Left lung (tissue), 4 donors: ENCODE measurements at regions not wholly inside any gene's neighbourhood (a gene's known extent, or its start where the extent isn't known, plus 50 kb on each side); places are given as distances from the start of the nearest gene placed in this dataset.

Experiments
- ATAC-seq: fragments of 200-7000 bp; cut with Tn5 transposase; one replicate; pipeline ENCODE4 v1.9.1; 2020; ENCODE audit warnings: moderate library complexity
- DNase-seq, 4 donors: peaks; one replicate each; pipeline ENCODE4 v3.0.0-alpha.2; 2013 to 2020
- H3K27ac ChIP-seq, 2 donors: fragments of 200-600 bp; sonication (generic) in 1 of 2; one replicate each; pipeline versions ENCODE4 v1.5.0 to v1.8.0; 2020 to 2021
- H3K27me3 ChIP-seq, 2 donors: fragments of 200-600 bp; sonication (generic) in 1 of 2; one replicate each; pipeline versions ENCODE4 v1.5.0 to v1.8.0; 2020 to 2021
- H3K36me3 ChIP-seq, 2 donors: fragments of 200-600 bp; sonication (generic) in 1 of 2; one replicate each; pipeline versions ENCODE4 v1.5.0 to v1.8.0; 2020 to 2021
- H3K4me1 ChIP-seq, 2 donors: fragments of 200-600 bp; one replicate each; pipeline ENCODE4 v1.8.0; 2021
- H3K4me3 ChIP-seq, 2 donors: fragments of 200-600 bp; sonication (generic) in 1 of 2; one replicate each; pipeline versions ENCODE4 v1.5.0 to v1.8.0; 2020 to 2021; ENCODE audit warnings: mild to moderate bottlenecking in 1 of 2
- H3K9me3 ChIP-seq, 2 donors: fragments of 200-600 bp; sonication (generic) in 1 of 2; one replicate each; pipeline versions ENCODE4 v1.5.0 to v1.8.0; 2020 to 2021
- CTCF ChIP-seq, 2 donors: fragments of 200-600 bp; sonication (generic) in 1 of 2; IDR thresholded peaks; one replicate each; pipeline versions ENCODE4 v1.5.0 to v1.8.0; 2021; ENCODE audit warnings: antibody characterized with exemption in 2 of 2
- intact Hi-C, 2 donors: fragments of 100-400 bp; cut with DNase I; formaldehyde crosslinking; loops; one replicate each; pipeline versions ENCODE4 v1.11.2 to v1.14.2; 2022
- donor health status: DM: no; HTN: yes; CAD: no.
- donor health status: DM: no; HTN: no; CAD: no.

GRCh38 chr15:60228619-60229018 lies 169.2 kb downstream of the ANXA2 start:
- Histone ChIP-seq H3K36me3 (no peaks in the 10 kb centered on the region), H3K27ac (no peak overlapping the region), H3K27me3 (peaks cover 0 to 8% of the 10 kb centered on the region in 2 donors), H3K9me3 (no peaks in the 10 kb centered on the region), H3K4me3 (no peak overlapping the region), H3K4me1 (no peaks in the 10 kb centered on the region)
- ATAC-seq (no peak), DNase-seq (no peak)
- intact Hi-C loops: no loop called here
- no peak for TF ChIP-seq CTCF (IDR thresholded peaks at IDR 0.05)

DNA sequence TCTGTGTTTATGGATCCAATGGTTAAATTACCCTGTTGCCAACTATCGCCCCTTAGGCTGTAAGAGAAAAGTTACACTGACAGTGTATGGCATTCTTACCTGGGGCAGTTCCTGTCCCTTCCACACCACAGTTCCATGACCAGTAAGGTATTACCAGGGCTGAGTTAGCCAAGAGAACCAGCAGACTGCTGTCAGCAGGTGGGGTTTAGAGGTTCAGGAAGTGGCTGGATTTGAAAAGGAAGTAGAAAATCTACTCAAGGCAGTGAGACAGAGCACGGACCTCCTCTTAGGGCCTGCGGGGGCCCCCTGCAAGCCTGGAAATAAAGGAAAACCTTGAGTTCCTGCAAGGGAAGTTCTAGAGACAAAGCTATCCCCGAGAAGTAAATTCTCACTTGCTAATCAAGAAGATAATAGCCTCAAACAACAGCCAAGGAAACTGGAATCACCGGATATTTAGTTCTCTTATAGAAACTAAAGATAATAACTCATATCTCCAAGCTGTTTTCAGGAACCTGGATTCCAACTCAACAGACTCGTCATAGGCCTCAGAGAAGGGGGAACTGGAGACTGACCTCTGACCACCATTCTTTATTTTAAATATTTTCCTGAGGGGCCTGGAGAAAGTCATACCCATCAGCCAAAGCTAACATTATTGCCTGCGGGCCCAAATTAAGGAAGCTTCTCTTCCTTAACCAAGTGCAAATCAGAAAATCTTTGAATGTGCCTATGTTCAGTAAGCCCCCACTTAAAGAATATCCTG lies 161.7 kb downstream of the ANXA2 start:
- Histone ChIP-seq H3K4me1 (no peaks in the 10 kb centered on the region), H3K9me3 (no peaks in the 10 kb centered on the region), H3K27ac (no peak overlapping the region), H3K4me3 (no peak overlapping the region), H3K36me3 (no peaks in the 10 kb centered on the region), H3K27me3 (peaks cover 0 to 9% of the 10 kb centered on the region in 2 donors)
- ATAC-seq (no peak), DNase-seq (no peak)
- intact Hi-C loops: no loop called here
- no peak for TF ChIP-seq CTCF (IDR thresholded peaks at IDR 0.05)

GRCh38 chr15:60237446-60237845 lies 160.3 kb downstream of the ANXA2 start:
- intact Hi-C loops: no loop called here
- Histone ChIP-seq H3K27me3 (peaks cover 0 to 9% of the 10 kb centered on the region in 2 donors), H3K4me1 (no peaks in the 10 kb centered on the region), H3K36me3 (no peaks in the 10 kb centered on the region), H3K9me3 (no peaks in the 10 kb centered on the region), H3K27ac (no peak overlapping the region), H3K4me3 (no peak overlapping the region)
- no peak for DNase-seq
- no peak for ATAC-seq
- TF ChIP-seq CTCF (IDR thresholded peaks at IDR 0.05): no peak

GRCh38 chr15:60243769-60244168 lies 154.0 kb downstream of the ANXA2 start:
- DNase-seq: no peak
- H3K27me3 ChIP-seq: no peaks in the 10 kb centered on the region
- no peaks in the 10 kb centered on the region for H3K36me3 ChIP-seq
- TF ChIP-seq CTCF (IDR thresholded peaks at IDR 0.05): no peak
- ATAC-seq: no peak
- H3K27ac ChIP-seq: no peak overlapping the region
- H3K4me1 ChIP-seq: no peaks in the 10 kb centered on the region
- H3K4me3 ChIP-seq: no peak overlapping the region
- intact Hi-C loops: no loop called here
- no peaks in the 10 kb centered on the region for H3K9me3 ChIP-seq

- Histone ChIP-seq H3K36me3 (no peaks in the 10 kb centered on the region), H3K4me3 (no peak overlapping the region), H3K27ac (no peak overlapping the region), H3K9me3 (no peaks in the 10 kb centered on the region), H3K4me1 (no peaks in the 10 kb centered on the region), H3K27me3 (no peaks in the 10 kb centered on the region)
- TF ChIP-seq CTCF (IDR thresholded peaks at IDR 0.05): no peak
- DNase-seq (no peak), ATAC-seq (no peak)
- intact Hi-C loops: no loop called here
Observed at GRCh38 chr15:60244813-60245212, 153.0 kb downstream of the ANXA2 start.
